Sigmoid colon (tissue), 3 donors: ENCODE measurements at regions not wholly inside any gene's neighbourhood (a gene's known extent, or its start where the extent isn't known, plus 50 kb on each side); places are given as distances from the start of the nearest gene placed in this dataset.

Experiments
- POLR2A ChIP-seq, 2 donors: fragments of 450-650 bp; IDR thresholded peaks; one replicate each; pipeline ENCODE4 v1.6.1; 2016; ENCODE audit warnings: antibody characterized with exemption in 2 of 2, mild to moderate bottlenecking in 2 of 2, moderate library complexity in 2 of 2
- TF ChIP-seq, protein P1 (sequence below), 4 experiments: fragments of 450-650 bp in 3 of 4; fragments of 200-600 bp in 1 of 4; IDR thresholded peaks; one replicate each; pipeline ENCODE4 v1.5.1; 2016 to 2019; ENCODE audit warnings: antibody characterized with exemption in 4 of 4, mild to moderate bottlenecking in 3 of 4, moderate library complexity in 2 of 4

DNA sequence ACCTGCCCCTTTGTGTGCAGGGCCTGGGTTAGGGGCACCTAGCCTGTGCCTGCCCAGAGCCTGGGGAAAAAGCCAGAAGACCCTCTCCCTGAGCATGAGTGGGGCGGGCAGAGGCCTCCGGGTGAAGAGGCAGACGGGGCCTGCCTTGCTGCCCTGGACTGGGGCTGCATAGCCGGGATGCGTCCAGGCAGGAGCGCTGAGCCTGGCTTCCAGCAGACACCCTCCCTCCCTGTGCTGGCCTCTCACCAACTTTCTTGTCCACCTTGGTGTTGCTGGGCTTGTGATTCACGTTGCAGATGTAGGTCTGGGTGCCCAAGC, 216.1 kb downstream of the TMEM121 start:
- TF ChIP-seq, protein P1, sequence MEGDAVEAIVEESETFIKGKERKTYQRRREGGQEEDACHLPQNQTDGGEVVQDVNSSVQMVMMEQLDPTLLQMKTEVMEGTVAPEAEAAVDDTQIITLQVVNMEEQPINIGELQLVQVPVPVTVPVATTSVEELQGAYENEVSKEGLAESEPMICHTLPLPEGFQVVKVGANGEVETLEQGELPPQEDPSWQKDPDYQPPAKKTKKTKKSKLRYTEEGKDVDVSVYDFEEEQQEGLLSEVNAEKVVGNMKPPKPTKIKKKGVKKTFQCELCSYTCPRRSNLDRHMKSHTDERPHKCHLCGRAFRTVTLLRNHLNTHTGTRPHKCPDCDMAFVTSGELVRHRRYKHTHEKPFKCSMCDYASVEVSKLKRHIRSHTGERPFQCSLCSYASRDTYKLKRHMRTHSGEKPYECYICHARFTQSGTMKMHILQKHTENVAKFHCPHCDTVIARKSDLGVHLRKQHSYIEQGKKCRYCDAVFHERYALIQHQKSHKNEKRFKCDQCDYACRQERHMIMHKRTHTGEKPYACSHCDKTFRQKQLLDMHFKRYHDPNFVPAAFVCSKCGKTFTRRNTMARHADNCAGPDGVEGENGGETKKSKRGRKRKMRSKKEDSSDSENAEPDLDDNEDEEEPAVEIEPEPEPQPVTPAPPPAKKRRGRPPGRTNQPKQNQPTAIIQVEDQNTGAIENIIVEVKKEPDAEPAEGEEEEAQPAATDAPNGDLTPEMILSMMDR (IDR thresholded peaks at IDR 0.05): no peak
- no peak for TF ChIP-seq POLR2A (IDR thresholded peaks at IDR 0.05)
